Naive thymus-derived CD8-positive, alpha-beta T cell (primary cell): ENCODE measurements at regions not wholly inside any gene's neighbourhood (a gene's known extent, or its start where the extent isn't known, plus 50 kb on each side); places are given as distances from the start of the nearest gene placed in this dataset.

Source experiments
- ATAC-seq, 2 donors: fragments of 150-1000 bp; cut with Tn5 transposase in 1 of 2; sonication (Bioruptor Pico), chemical (Tn5 transposase) in 1 of 2; 1 replicate in 1 of 2; 2 replicates in 1 of 2; pipeline ENCODE4 v1.10.0; 2021; ENCODE audit warnings: mild to moderate bottlenecking in 2 of 2, moderate library complexity in 2 of 2
- POLR2A ChIA-PET: fragments of 350-600 bp; sonication (Branson Sonifier 250); formaldehyde crosslinking; loops from one replicate; lab custom pipeline; 2021; ENCODE audit warnings: antibody characterized with exemption; lab: Charles Lee
- DNase-seq, 10 donors: peaks; one replicate each; pipeline versions ENCODE4 v3.0.0 to v3.0.0-alpha.2; 2020 to 2022
- H3K27ac Mint-ChIP-seq, 10 donors: one replicate each; pipeline ENCODE4 v1.8.0; 2020 to 2022; ENCODE audit warnings: mild to moderate bottlenecking in 10 of 10, mixed read lengths in 10 of 10, moderate library complexity in 4 of 10, inconsistent platforms in 1 of 10
- H3K27me3 Mint-ChIP-seq, 5 donors: one replicate each; pipeline ENCODE4 v1.8.0; 2021 to 2022; ENCODE audit warnings: mixed read lengths in 5 of 5
- H3K36me3 Mint-ChIP-seq, 3 donors: one replicate each; pipeline ENCODE4 v1.8.0; 2020 to 2022; ENCODE audit warnings: mixed read lengths in 3 of 3, mild to moderate bottlenecking in 2 of 3, inconsistent platforms in 1 of 3
- H3K4me1 Mint-ChIP-seq, 4 donors: one replicate each; pipeline ENCODE4 v1.8.0; 2021 to 2022; ENCODE audit warnings: mixed read lengths in 4 of 4
- H3K4me3 Mint-ChIP-seq, 10 donors: one replicate each; pipeline ENCODE4 v1.8.0; 2020 to 2022; ENCODE audit warnings: mild to moderate bottlenecking in 10 of 10, mixed read lengths in 10 of 10, moderate library complexity in 6 of 10, inconsistent platforms in 1 of 10
- H3K9me3 Mint-ChIP-seq, 9 donors: one replicate each; pipeline ENCODE4 v1.8.0; 2020 to 2022; ENCODE audit warnings: mixed read lengths in 9 of 9, mild to moderate bottlenecking in 3 of 9, inconsistent platforms in 1 of 9, moderate library complexity in 1 of 9

DNA sequence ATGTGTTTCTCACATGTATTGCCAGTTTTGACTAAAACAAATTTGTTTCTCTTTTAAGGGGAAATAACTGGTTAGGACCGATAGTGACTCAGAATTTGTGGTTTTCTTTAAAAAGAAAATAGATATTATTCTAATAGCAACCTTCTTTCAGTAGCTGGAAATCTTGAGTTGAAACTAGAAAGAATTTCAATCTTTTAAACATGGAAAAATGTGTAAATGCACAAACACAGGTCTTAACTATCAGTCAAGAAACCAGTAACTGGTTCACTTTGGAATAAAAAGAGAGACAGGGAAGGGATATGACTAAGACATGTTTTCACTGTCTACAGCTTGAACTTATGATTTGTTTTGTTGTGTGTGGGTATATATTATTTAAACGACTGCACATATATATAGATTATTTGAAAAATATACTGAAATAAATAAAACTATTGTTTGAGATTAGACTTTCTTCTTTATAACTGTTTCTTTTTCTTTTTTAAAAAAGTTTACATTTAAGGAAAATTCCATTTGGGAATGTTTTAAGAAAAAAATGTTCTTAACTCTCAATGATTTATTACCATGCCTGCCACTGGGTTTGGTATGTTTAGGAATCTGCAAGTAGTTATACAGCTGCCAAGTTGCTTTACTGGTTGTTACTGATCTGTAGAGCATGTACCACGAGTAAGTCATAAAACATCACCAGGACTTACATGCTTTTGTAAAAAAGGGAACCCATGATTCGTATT lies 753.3 kb upstream of the MARCKS start:
- no peak for DNase-seq
- Mint-ChIP-seq H3K36me3 (no peaks in the 10 kb centered on the region), H3K9me3 (peaks cover 0 to 22% (median 2%) of the 10 kb centered on the region in 9 donors), H3K27me3 (no peaks in the 10 kb centered on the region), H3K4me3 (no peak overlapping the region), H3K4me1 (no peaks in the 10 kb centered on the region), H3K27ac (no peak overlapping the region)
- POLR2A ChIA-PET, result no interaction called here
- ATAC-seq, result no peak

- no peak overlapping the region for H3K4me3 Mint-ChIP-seq
- DNase-seq, result no peak
- peaks cover 0 to 22% (median 3%) of the 10 kb centered on the region in 9 donors for H3K9me3 Mint-ChIP-seq
- H3K4me1 Mint-ChIP-seq, result no peaks in the 10 kb centered on the region
- H3K27me3 Mint-ChIP-seq, result no peaks in the 10 kb centered on the region
- no peaks in the 10 kb centered on the region for H3K36me3 Mint-ChIP-seq
- POLR2A ChIA-PET, result no interaction called here
- no peak overlapping the region for H3K27ac Mint-ChIP-seq
- ATAC-seq, result no peak
Observed at GRCh38 chr6:113104541-113104940, 752.6 kb upstream of the MARCKS start.

- no peak for ATAC-seq
- Mint-ChIP-seq H3K27ac (no peak overlapping the region), H3K9me3 (peaks cover 0 to 22% (median 3%) of the 10 kb centered on the region in 9 donors), H3K4me1 (no peaks in the 10 kb centered on the region), H3K4me3 (no peak overlapping the region), H3K36me3 (no peaks in the 10 kb centered on the region), H3K27me3 (no peaks in the 10 kb centered on the region)
- DNase-seq, result no peak
- POLR2A ChIA-PET, result no interaction called here
Observed at GRCh38 chr6:113104951-113105350, 752.2 kb upstream of the MARCKS start.

- POLR2A ChIA-PET, result no interaction called here
- DNase-seq, result no peak
- Mint-ChIP-seq H3K27ac (no peak overlapping the region), H3K27me3 (no peaks in the 10 kb centered on the region), H3K4me3 (no peak overlapping the region), H3K9me3 (peaks cover 0 to 42% (median 7%) of the 10 kb centered on the region in 9 donors), H3K4me1 (no peaks in the 10 kb centered on the region), H3K36me3 (peaks cover 0 to 9% (median 0%) of the 10 kb centered on the region in 3 donors)
- no peak for ATAC-seq
Observed at GRCh38 chr6:113110211-113110610, 746.9 kb upstream of the MARCKS start.

DNA sequence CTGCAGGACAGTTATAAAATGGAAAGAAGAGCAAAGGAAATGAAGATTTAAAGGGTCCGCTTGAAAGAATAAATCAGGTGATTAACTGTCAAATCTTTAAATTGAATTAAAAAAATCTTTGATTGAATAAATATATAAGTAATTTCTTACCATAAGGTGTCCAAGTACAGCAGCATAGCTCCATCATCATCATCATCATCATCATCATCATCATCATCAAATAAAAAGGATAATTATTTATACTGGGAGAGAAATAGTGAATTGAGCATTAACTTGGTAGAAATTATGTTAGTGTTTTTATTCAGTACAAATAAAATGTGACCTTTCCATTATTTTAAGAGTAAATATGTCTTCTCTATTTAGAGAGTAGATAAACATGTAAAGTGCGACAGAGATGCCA lies 745.6 kb upstream of the MARCKS start:
- DNase-seq (no peak), ATAC-seq (no peak)
- H3K9me3 Mint-ChIP-seq, result peaks cover 0 to 29% (median 7%) of the 10 kb centered on the region in 9 donors
- no peaks in the 10 kb centered on the region for H3K27me3 Mint-ChIP-seq
- peaks cover 0 to 9% (median 0%) of the 10 kb centered on the region in 3 donors for H3K36me3 Mint-ChIP-seq
- no peak overlapping the region for H3K4me3 Mint-ChIP-seq
- H3K27ac Mint-ChIP-seq, result no peak overlapping the region
- no peaks in the 10 kb centered on the region for H3K4me1 Mint-ChIP-seq
- POLR2A ChIA-PET, result no interaction called here

- Mint-ChIP-seq H3K4me3 (no peak overlapping the region), H3K9me3 (peaks cover 0 to 31% (median 6%) of the 10 kb centered on the region in 9 donors), H3K4me1 (no peaks in the 10 kb centered on the region), H3K36me3 (peaks cover 0 to 9% (median 0%) of the 10 kb centered on the region in 3 donors), H3K27ac (no peak overlapping the region), H3K27me3 (no peaks in the 10 kb centered on the region)
- POLR2A ChIA-PET, result no interaction called here
- no peak for DNase-seq
- ATAC-seq, result no peak
Observed at GRCh38 chr6:113112086-113112485, 745.1 kb upstream of the MARCKS start.

DNA sequence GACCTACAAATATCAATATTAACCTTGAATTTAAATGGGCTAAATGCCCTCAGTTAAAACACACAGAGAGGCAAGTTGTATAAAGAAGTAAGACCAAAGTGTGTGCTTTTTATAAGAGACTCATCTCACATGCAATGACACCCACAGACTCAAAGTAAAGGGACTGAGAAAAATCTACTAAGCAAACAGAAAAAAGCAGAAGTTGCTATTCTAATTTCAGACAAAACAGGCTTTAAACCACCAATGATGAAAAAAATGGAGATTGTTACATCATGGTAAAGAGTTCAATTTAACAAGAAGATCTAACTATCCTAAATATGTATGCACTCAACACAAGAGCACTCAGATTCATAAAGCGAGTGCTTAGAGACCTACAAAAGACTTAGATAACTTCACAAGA lies 741.9 kb upstream of the MARCKS start:
- no peak for ATAC-seq
- H3K27ac Mint-ChIP-seq, result no peak overlapping the region
- H3K27me3 Mint-ChIP-seq, result no peaks in the 10 kb centered on the region
- no peak for DNase-seq
- peaks cover 0 to 9% (median 0%) of the 10 kb centered on the region in 3 donors for H3K36me3 Mint-ChIP-seq
- peaks cover 0 to 42% (median 8%) of the 10 kb centered on the region in 9 donors for H3K9me3 Mint-ChIP-seq
- POLR2A ChIA-PET, result no interaction called here
- H3K4me1 Mint-ChIP-seq, result no peaks in the 10 kb centered on the region
- H3K4me3 Mint-ChIP-seq, result no peak overlapping the region

GRCh38 chr6:113120224-113120581 lies 736.9 kb upstream of the MARCKS start:
- Mint-ChIP-seq H3K27me3 (no peaks in the 10 kb centered on the region), H3K36me3 (no peaks in the 10 kb centered on the region), H3K27ac (no peak overlapping the region), H3K9me3 (peaks cover 0 to 17% (median 4%) of the 10 kb centered on the region in 9 donors), H3K4me1 (no peaks in the 10 kb centered on the region), H3K4me3 (no peak overlapping the region)
- DNase-seq, result no peak
- POLR2A ChIA-PET, result no interaction called here
- no peak for ATAC-seq

DNA sequence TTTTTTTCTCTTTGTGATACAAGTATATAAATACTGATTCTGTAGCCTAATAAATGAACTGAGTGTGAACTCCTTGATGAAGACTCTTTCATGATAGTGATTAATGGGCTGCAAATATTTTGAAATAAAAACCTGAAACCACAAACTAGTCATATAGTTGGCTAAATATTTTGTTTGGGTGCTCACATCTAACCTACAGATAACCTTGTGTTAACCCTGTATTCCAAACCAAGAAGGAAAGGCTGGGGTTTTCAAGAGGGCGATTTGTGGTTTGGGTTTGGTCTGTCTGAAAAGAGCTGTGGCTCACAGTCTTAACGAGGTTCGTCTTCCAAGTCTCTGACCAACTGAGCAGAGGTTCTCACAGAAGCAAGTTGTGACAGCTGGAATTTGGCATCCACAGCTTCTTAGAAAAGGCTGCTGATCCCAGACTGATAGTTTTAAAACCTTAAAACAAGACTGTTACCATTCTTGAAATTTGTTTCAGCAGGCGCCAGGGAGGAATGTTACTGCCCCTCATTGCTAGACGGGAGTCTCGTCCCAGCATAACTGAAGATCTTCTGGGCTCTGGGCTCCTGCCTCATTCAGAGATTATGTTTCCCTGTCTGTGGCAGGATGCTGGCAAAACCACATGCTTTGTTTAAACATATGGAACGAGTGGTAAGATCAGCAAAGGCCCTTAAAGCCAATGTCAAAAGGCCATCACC lies 736.4 kb upstream of the MARCKS start:
- peaks cover 0 to 17% (median 4%) of the 10 kb centered on the region in 9 donors for H3K9me3 Mint-ChIP-seq
- no peaks in the 10 kb centered on the region for H3K27me3 Mint-ChIP-seq
- DNase-seq, result no peak
- no peak overlapping the region for H3K27ac Mint-ChIP-seq
- H3K36me3 Mint-ChIP-seq, result no peaks in the 10 kb centered on the region
- POLR2A ChIA-PET, result no interaction called here
- H3K4me3 Mint-ChIP-seq, result no peak overlapping the region
- H3K4me1 Mint-ChIP-seq, result no peaks in the 10 kb centered on the region
- no peak for ATAC-seq

DNA sequence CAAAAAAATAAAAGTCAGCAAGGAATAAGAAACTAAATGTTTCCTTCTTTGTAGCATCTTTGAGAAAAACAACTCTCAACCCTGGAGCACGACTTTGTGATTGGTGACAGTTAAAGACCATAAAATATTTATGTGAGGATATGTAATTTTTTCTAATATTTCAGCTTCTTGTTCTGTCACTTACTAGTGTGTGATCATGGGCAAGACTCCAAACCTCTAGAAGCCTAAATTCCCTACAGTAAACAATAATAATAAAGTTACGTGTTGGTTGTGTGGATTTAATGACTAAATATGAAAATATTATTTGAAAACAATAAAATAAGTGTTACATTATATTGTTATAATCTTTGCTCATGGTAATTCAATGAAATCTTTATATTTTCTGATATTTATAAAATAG lies 735.6 kb upstream of the MARCKS start:
- POLR2A ChIA-PET, result no interaction called here
- ATAC-seq (no peak), DNase-seq (no peak)
- Mint-ChIP-seq H3K27ac (no peak overlapping the region), H3K4me3 (no peak overlapping the region), H3K4me1 (no peaks in the 10 kb centered on the region), H3K27me3 (no peaks in the 10 kb centered on the region), H3K36me3 (no peaks in the 10 kb centered on the region), H3K9me3 (peaks cover 0 to 16% (median 4%) of the 10 kb centered on the region in 9 donors)

GRCh38 chr6:113122060-113122459 lies 735.1 kb upstream of the MARCKS start:
- POLR2A ChIA-PET, result no interaction called here
- no peak for ATAC-seq
- no peak overlapping the region for H3K27ac Mint-ChIP-seq

DNA sequence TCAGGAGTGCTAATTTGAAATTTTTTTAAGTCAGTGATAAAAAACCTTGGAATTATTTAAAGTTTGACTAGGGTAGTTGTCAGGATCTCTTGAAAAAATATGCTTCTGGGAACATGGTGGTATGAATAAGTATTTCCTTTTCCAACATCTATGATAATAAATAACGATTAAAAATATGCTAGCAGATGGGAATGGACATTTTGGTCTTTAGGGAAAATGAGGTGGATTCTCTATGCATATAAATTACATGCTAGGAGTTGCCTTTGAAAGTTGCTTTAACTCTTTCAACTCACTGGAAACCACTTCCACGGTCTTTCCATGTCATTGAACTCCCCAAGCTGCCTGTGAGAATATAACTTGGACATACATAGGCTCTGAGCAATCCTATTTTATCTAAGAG lies 731.5 kb upstream of the MARCKS start:
- Mint-ChIP-seq H3K9me3 (peaks cover 0 to 5% (median 0%) of the 10 kb centered on the region in 9 donors), H3K27ac (no peak overlapping the region)

More at GRCh38 chr6:113122060-113122459, 735.1 kb upstream of the MARCKS start:
- DNase-seq, result no peak
- Mint-ChIP-seq H3K4me1 (no peaks in the 10 kb centered on the region), H3K27me3 (no peaks in the 10 kb centered on the region), H3K4me3 (no peak overlapping the region), H3K36me3 (no peaks in the 10 kb centered on the region), H3K9me3 (peaks cover 0 to 11% (median 2%) of the 10 kb centered on the region in 9 donors)

DNA sequence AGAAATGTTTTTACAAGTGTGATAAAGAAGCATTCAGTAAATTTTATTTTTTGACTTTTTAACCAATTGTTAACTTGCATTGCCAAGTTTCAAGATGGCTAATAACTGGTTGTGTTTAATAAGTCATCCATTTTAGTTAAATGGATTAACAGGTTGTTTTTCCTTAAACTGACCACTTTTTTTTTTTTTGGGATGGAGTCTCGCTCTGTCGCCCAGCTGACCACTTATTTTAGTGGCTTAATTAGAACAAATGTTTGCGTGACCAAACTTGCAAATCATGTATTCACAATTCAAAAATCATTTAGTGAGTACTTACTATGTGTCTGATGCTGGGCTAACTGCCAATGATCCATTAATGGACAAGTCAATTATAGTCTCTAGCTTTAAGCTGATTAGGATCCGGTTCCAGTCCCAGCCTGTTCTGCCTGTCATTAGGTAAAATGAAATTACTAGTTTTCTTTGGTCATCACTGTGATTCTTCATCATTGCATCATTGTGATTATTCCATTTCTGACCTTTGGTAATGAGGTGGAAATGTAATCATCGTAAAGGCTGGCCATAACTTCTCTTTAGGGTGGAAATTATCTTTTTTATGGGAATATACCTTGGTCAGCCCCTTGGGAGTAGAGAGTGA lies 729.2 kb upstream of the MARCKS start:
- Mint-ChIP-seq H3K9me3 (peaks cover 0 to 1% (median 0%) of the 10 kb centered on the region in 9 donors), H3K27ac (no peak overlapping the region), H3K4me3 (no peak overlapping the region), H3K36me3 (no peaks in the 10 kb centered on the region), H3K4me1 (no peaks in the 10 kb centered on the region), H3K27me3 (no peaks in the 10 kb centered on the region)
- no peak for ATAC-seq
- POLR2A ChIA-PET, result no interaction called here
- DNase-seq, result no peak

More for the DNA sequence above, 731.5 kb upstream of the MARCKS start:
- no peak overlapping the region for H3K4me3 Mint-ChIP-seq
- no peaks in the 10 kb centered on the region for H3K4me1 Mint-ChIP-seq
- ATAC-seq (no peak), DNase-seq (no peak)
- H3K36me3 Mint-ChIP-seq, result no peaks in the 10 kb centered on the region
- no peaks in the 10 kb centered on the region for H3K27me3 Mint-ChIP-seq
- POLR2A ChIA-PET, result no interaction called here
